Glomerular endothelial cell (primary cell): ENCODE measurements at regions not wholly inside any gene's neighbourhood (a gene's known extent, or its start where the extent isn't known, plus 50 kb on each side); places are given as distances from the start of the nearest gene placed in this dataset.

Experiments used
- DNase-seq: peaks from one replicate; pipeline ENCODE4 v3.0.0-alpha.2; 2011; ENCODE audit warnings: low read depth, low spot score; ENCODE audit errors: extremely low read depth

DNA sequence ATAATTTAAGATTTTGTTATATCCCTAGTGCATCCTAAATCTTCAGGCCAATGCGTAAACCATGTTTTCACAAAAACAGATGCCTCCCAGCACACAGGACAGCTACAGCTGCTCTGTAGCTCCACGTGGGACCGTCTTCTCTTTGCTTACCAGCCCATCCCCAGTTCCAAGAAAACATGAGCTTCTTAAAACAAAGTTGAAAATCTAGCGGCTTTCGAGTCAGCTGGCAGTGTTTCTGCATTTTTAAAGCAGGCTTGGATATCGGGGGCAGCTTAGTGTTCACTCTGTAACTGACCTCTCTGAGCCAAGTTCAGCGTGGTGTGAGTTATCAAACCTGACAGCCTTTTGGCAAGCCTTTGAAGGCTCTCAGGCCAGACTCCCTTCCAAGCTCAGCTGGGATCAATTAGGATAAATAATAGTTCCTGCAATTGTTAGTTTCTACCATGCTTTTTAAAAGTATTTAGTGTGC lies 881.5 kb downstream of the LTN1 start:
- DNase-seq = no peak

DNA sequence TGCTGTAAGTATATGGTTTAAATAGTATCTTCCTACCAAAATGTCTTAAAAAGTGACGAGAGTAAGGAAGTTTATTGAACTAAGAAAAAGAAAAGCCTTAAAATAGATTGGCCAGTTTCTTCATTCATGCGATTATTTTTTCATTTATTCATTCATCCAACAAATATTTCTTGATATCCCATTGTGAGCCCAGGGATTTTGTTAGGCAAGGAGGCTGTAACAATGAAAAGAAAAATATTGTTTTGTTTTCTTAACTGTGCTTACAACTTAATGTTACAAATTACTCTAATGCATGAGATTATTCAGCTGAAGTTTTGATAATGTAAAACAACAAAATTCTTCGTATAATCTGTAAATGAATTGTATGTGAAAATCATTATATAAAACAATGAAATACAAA lies 882.0 kb downstream of the LTN1 start:
- DNase-seq = no peak

GRCh38 chr21:28110074-28110473 lies 882.6 kb downstream of the LTN1 start:
- DNase-seq = no peak

- DNase-seq = peak; percentile 55
Observed at GRCh38 chr21:28106370-28106890, 886.2 kb downstream of the LTN1 start.

GRCh38 chr21:28104346-28104745 lies 888.3 kb downstream of the LTN1 start:
- no peak for DNase-seq

DNA sequence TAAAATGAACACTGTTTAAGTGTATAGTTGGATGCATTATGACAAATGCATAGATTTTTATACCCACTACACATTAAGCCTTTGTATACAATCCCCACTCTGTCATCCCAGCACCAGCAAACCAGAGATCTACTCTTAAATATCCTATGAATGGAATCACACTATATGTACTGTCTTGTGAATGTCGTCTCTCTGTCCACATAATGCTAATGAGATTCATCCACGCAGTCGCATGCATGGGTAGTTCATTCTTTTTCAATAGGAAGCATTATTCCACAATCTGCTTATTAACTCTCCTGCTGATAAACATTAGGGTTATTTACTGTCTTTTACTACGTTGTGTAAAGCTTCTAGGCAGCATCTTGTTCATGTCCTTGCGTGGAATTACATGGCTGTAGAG lies 892.3 kb downstream of the LTN1 start:
- no peak for DNase-seq

DNA sequence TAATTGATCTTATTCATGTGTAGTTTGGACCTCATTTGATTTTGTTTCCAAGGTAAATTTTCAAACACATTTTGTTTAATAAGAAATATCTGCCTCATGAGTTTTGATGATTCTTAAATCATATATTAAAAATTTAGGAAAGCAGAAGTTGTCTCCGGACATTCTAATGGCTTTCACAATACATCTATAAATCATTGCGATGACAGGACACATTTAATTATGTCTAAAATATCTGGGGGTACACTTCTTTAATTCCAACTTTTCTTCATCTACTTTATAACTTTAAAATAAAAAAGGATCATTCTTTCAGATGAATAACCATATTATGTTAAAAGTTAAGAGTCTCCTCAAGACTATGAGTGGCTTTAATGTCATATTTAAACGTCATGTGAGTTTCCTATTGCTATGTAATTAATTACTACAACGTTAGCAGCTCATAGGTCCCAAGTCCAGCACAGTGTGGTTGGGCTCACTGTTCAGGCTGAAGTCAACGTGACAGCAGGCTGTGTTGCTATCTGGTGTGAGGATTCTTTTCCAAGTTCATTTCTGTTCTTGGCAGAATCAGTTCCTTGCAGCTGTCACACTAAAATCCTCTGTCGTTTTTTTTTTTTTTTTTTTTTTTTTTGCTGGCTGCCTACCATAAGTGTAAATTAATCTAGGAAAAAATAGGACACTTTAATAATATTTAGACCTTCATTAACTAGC lies 893.5 kb downstream of the LTN1 start:
- DNase-seq = no peak

DNA sequence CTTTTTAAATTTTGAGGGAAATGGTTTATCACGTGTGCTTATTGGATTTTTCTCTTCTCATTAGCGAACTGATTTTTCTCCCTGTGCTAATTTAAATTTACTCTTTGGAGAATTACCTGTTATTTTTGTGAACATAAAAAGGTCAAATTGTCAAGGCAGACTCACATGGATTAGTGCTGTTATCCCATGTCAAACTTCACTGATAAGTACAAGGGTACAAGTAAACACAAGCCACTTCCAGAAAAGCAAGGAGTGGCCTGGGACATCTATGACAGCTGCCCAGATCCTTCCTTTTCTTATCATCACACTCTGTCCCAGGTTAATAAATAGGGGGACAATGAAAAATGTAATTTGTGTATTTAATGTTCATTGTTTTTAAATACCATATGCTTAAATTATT lies 901.2 kb downstream of the LTN1 start:
- no peak for DNase-seq

DNA sequence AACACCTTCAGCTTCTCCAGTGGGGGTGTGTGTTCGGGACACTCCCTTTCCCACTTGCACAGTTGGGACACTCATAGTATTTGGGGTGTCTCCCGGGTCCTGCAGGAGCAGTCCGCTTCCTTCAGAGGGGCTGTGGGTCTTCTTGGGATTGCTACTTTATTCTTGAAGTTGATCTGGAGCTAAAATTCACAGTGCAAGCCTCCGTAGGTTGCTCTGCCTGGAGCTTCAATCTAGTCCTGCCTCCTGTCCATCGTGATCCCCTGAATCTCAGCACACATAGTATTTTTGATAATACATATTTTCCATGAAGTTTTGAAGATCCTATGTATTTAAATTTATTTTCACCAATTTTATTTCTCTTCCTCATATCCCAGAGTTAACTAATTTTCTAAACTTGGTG lies 902.1 kb downstream of the LTN1 start:
- DNase-seq = no peak

GRCh38 chr21:28089599-28090441 lies 902.9 kb downstream of the LTN1 start:
- no peak for DNase-seq

- no peak for DNase-seq
Observed at GRCh38 chr21:28086861-28087581, 905.7 kb downstream of the LTN1 start.

GRCh38 chr21:28084951-28085350 lies 907.7 kb downstream of the LTN1 start:
- DNase-seq = no peak

DNA sequence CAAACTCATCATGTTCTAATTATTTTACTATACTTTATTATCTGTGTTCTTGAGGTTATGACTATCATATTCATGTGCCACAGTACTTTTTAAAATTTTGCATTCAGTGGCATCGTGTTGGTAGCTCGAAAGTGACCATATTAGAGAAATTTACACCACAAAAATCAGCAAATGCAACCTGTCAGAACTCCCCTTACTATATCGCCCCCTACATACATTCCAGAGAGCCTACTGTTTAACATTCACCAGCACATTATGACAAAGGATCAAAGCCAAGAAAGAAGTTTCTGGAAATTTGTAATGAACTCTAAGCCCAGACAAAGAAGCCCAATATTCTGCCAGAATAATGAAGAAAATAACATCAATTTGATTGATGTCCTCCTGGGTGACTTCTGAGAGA lies 909.3 kb downstream of the LTN1 start:
- DNase-seq = no peak

DNA sequence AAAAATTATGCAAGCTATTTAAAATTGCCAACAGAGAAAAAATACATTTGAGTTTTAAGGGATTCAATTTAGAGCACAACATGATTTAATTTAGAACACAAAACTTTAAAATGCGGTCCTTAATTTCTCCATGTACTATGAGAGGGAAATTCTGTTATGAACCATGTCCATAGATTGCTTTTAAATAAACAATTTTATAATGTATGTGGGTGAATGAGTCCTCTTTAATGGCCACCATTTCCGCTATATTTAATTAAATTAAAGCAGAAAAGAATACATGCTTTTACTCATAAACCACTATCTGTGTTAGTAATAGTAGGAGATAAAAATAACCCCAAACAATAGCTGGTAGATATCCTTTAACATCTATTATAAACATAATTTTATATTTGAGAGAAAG lies 914.6 kb downstream of the LTN1 start:
- no peak for DNase-seq

DNA sequence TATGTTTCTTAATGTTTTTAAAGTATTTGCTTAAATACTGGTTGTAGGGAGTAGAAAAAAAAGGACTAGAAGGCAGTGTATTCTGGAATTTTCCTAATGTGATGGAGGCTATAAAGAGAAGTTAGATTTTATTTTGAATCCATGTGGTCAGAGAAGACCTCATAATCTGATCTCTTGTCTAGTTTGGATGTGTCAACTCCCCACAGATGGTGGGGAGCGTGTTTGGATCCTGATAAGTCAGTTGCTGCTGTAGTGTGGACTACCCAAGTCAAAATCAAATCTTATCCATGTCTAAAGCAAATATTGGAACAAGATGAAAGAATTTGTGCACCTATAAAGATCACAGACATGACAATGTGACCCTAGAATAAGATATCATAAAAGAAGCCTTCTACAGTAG lies 918.0 kb downstream of the LTN1 start:
- no peak for DNase-seq

DNA sequence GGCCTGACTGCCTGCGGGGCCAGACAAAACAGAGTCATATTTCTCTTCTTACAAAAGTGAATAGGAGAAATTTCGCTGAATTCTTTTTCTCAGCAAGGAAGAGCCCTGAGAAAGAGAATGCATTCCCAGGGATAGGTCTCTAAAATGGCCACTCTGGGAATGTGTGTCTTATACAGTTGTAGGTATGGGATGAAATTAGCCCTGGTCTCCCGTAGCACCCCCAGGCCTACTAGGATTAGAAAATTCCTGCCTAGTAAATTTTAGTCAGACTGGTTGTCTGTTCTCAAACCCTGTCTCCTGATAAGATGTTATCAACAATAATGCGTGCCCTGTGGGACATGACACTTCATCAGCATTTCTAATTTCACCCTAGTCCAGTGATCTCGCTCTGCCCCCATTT lies 920.1 kb downstream of the LTN1 start:
- DNase-seq = no peak

- DNase-seq = no peak
Observed at GRCh38 chr21:28069450-28069923, 923.2 kb downstream of the LTN1 start.

GRCh38 chr21:28068455-28069358 lies 924.0 kb downstream of the LTN1 start:
- no peak for DNase-seq

DNA sequence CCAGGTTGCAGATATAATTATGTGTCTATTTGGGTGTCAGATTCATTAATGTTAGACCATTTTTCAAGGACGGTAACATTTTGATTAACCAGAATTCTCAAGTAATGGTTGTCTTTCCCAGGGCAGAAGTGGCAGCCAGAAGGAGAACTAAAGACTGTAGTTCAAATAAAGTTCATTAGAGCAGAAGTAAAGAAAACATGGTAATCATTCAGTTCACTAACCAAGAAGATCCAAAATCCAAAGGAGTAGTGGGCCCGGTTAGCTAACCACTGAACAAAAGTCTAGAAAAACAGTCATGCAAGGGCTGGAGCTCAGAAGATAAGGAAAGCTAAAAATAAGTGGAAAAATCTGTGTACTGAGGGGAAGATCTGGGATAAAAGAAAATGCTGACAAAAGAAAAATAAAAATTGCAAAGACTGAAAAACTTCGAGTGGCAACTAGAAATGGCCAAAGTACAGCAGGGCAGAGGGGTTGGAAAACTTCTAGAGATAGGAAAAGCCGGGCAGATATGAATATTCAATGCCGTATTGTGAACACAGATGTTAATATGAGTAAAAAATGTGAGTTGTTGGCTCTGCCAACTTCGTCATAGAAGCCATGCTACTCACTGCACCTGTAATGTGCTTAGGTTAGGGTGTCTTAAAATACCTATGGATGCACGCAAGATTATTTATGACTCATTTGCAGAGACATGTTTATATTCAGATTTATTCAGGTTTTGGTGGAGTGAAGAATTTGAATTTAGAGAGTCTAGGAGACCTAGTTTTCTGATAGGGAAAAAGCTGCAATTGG lies 925.9 kb downstream of the LTN1 start:
- DNase-seq = no peak
